VCaP (cell line): ENCODE measurements at regions not wholly inside any gene's neighbourhood (a gene's known extent, or its start where the extent isn't known, plus 50 kb on each side); places are given as distances from the start of the nearest gene placed in this dataset.

ENCODE experiments used
- H3K27ac ChIP-seq: fragments of 450-650 bp; 2 replicates; pipeline ENCODE4 v1.5.1; 2017
- CTCF ChIP-seq: fragments of 450-650 bp; conservative IDR thresholded peaks from 2 replicates; pipeline ENCODE4 v1.5.1; 2017; ENCODE audit warnings: mild to moderate bottlenecking, moderate library complexity

- no peak overlapping the region for H3K27ac ChIP-seq
- no peak for TF ChIP-seq CTCF
Measured at GRCh38 chr2:19226386-19226785, 132.0 kb downstream of the OSR1 start.

- H3K27ac ChIP-seq: no peak overlapping the region
- no peak for TF ChIP-seq CTCF
Measured at GRCh38 chr2:19225931-19226330, 132.5 kb downstream of the OSR1 start.

- H3K27ac ChIP-seq: no peak overlapping the region
- TF ChIP-seq CTCF: no peak
Measured at GRCh38 chr2:19225126-19225525, 133.3 kb downstream of the OSR1 start.

GRCh38 chr2:19224486-19224885, 133.9 kb downstream of the OSR1 start:
- TF ChIP-seq CTCF: no peak
- H3K27ac ChIP-seq: no peak overlapping the region

GRCh38 chr2:19224011-19224410, 134.4 kb downstream of the OSR1 start:
- no peak overlapping the region for H3K27ac ChIP-seq
- no peak for TF ChIP-seq CTCF

GRCh38 chr2:19219060-19219459, 139.4 kb downstream of the OSR1 start:
- no peak for TF ChIP-seq CTCF
- no peak overlapping the region for H3K27ac ChIP-seq

- no peak overlapping the region for H3K27ac ChIP-seq
- no peak for TF ChIP-seq CTCF
Measured at GRCh38 chr2:19218166-19218565, 140.3 kb downstream of the OSR1 start.
